NCI-H345 (cell line): ENCODE measurements at regions not wholly inside any gene's neighbourhood (a gene's known extent, or its start where the extent isn't known, plus 50 kb on each side); places are given as distances from the start of the nearest gene placed in this dataset.

Source experiments
- DNase-seq: peaks from one replicate; lab custom pipeline; 2025; lab: John Stamatoyannopoulos, UW

- DNase-seq, result no peak
These were observed 88.2 kb upstream of the LINC01488 start for GRCh38 chr11:69393178-69393832.

DNA sequence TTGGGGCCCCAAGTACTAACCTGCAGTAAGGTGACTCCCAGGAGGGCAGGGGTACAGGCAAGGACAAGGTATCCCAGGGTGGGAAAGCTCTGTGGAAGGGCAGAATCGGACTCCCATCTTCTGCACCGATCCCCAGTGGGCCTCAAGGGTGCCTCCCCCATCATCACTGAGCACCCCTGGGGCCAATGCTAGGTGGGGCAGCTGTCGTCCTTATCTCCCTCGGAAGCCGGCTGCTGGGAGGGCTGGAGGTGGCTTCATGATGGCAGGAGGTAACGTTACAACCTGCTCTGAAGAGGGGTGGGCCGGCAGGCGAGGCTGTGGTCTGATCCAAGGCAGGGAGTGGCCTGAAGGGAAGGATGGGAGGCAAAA is 87.6 kb upstream of the LINC01488 start:
- no peak for DNase-seq

GRCh38 chr11:69394234-69394868 is 87.1 kb upstream of the LINC01488 start:
- DNase-seq, result no peak

DNA sequence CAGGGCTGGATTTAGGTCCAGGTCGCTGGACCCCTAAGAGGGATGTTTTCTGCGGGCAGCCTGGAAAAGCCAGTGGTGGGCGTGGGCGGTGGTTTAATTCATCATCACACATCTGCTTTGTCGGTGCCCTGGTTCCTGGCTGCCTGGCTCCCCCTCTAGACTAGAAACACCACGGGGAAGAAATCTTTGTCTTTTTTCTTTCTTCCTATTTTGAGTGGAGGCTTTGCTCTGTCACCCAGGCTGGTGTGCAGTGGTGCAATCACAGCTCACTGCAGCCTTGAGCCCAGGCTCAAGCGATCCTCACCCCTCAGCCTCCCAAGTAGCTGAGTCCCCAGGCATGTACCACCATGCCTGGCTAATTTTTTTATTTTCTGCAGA is 86.6 kb upstream of the LINC01488 start:
- no peak for DNase-seq

- DNase-seq, result no peak
These were observed 86.2 kb upstream of the LINC01488 start for GRCh38 chr11:69395287-69395686.

DNA sequence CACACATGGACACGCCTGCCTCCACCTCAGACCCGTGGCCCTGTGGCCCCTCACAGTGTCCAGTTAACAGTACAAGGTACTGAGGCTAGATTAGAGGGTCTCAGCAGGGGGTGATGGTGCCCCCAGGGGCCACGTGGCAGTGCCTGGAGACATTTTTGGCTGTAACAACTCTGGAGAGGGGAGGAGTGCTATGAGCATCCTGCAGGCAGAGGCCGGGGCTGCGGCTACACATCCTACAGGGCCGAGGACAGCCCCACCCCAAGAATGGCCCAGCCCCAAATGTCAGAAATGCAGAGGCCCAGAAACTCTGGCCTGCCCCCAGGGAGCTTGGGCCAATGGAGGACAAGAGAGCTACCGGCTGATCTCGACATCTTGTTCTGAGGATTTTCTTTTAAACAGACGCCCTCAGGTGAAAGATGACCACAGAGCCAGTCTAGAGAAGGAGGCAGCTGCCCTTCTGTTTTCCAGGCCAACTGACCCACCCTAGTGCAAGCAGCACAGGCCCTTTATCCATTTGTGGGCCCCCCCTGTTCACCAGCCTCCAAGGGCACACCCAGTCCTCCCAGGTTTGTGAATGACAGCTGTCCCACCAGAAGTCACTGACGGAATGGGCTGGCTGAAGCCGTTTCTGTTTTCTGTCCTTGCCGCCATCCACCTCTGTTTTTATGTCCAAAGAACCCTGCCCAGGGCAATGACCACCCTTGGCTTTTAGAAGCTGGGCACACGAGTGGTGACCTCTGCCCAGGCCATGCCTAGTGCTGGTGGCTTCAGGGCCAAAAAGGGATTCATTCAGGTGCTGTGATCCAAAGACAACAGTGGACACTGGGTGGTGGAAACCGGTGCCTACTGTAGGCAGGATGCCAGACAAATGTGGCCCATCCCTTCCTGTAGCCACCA is 85.2 kb upstream of the LINC01488 start:
- no peak for DNase-seq

DNA sequence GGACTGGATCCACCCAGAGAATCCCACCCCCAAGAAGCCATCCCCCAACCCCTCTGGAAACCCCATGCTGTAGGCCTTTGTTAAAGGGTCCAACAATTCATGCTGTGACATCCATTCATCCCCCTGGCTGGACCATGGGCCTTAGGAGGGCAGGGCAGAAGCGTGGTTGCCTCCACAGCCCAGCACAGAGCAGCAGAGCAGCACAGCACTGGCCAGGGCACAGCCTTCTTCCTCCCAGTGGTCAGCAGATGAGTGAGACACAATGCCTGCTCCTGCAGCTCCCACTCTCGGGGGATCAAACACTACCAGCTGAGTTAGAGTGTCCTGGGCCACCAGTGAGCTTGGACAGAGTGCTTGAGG is 84.5 kb upstream of the LINC01488 start:
- DNase-seq, result no peak

DNA sequence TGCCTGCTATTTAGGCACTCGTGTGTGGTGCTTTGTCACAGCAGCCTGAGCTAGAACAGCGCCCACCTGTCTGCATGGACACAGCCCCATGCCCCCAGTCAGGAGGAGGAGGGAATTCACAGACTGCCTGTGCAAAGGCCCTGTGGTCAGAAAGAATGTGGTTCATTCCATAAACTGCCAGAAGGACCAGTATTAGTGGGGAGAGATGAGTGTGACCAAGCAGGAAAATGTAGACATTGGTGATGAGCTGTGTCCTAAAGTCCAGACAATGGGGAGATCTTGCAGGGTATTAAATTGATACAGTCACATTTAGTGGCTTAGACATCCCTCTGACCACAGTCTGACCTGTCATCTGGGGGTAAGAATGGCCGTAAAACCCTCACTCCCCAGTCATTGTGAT is 83.7 kb upstream of the LINC01488 start:
- no peak for DNase-seq

GRCh38 chr11:69398529-69399492 is 82.7 kb upstream of the LINC01488 start:
- no peak for DNase-seq

GRCh38 chr11:69400140-69400539 is 81.3 kb upstream of the LINC01488 start:
- DNase-seq, result no peak

- DNase-seq, result no peak
These were observed 80.5 kb upstream of the LINC01488 start for GRCh38 chr11:69400771-69401590.

DNA sequence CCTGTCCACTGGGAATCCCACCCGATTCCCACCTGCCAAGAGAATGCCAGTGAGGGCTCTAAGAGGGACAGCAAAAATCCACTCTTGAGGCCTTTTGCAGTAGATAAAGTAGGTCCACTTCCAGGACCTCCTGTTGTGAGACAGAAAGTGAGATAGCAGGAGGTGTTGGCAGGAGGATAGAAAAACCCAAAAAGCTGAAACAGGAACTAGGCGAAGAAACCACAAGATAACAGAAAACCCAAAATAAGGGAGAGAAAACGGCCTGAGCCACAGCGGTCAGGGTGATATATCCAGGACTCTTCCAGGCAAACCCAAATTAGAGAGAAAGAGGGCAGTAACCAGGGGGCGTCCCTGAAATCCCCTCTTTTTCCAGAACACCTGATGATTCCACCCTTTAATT is 79.7 kb upstream of the LINC01488 start:
- no peak for DNase-seq

DNA sequence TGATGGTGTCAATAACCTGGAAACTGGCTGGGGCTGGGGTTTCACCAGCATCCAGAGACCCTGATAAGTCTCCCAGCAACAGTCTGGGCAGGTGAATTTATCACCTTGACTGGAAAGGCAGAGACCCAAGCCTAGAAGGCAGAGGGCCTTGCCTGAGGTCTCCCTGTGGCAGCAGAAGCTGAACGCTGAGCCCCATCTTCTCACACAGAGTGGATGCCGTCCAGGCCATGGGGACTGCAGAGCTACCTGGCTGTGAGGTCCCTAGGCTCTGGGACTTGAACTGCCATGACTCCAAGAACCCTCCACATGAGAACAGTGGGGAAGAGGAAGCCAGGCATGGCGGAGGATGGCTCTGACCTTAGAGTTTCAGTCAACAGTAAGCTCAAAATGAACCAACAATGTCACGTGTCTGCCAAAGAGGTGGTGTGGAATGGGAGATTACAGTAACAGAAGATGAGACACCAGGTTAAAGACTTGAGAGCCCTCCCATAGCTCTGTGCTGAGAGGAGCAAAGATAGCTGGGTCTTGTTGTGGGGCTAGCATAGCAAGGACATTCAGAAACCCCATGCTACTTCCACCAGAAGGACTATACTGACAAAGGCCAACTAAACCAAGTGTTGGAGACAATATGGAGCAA is 79.1 kb upstream of the LINC01488 start:
- no peak for DNase-seq

DNA sequence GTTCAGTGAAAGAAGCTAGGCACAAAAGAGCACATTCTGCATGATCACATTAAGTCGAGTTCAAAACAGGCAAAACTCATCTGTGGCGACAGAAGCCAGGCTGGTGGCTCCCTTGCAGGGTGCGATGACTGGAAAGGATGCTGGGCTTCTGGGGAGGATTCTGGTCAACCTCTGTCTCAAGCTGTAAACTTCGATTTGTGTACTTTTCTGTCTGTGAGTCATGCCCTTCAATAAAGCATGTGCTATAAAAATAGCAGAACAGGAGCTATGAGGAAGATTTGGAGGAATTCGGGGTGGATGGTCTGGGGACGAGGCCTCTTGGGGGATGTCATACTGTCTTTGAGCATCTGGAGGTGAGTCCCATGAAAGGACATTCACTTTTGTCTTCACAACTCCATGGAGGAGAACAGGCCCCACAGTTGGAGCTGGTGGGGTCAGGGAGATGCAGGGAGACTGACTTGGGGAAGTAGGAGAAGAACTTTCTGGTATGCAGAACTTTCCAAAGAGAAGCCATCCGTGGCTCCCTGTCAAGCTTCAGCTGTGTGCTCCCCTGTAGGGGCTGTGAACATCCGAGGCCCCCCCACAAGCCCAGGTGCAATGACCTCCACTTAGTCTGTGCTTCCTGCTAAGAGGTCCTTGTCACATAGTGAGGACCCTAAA is 77.8 kb upstream of the LINC01488 start:
- no peak for DNase-seq

GRCh38 chr11:69406060-69406459 is 75.4 kb upstream of the LINC01488 start:
- DNase-seq, result no peak

DNA sequence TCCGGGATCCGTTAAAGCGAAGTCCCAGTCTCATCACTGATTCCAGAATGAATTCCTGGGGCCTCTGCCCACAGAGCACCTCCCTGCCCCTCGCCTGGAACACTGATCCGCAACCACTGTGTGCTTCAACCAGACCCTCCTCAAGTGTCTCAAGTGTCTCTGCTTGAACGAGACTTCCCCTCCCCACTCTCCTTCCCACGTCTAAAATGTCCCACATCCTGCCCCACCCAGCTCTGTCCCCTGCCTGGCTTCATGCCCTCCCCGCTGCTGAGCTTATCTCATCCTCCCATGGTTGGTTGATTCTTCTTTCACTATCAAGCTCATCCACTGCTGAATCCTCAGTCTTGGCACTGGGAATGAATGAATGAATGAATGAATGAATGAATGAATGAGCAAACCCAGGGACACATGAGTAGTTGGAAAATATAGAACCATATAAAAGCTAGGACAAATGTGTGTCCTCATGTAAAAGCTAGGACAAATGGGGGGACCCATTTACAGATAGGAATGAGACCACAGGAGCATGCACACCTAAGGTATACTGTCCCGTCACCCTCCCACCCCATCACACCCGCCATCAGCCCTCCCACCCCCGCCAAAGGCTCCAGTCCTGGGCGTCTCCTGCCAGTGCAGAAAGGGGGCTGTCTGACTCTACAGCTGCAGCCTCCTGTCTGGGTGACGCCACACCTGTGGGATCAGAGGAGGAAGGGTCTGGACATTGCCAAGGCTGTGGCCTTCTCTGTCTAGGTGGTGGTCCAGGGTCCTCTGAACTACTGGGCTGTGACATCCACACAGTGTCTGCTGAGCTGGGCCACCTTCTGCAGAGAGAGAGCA is 71.4 kb upstream of the LINC01488 start:
- DNase-seq, result no peak

DNA sequence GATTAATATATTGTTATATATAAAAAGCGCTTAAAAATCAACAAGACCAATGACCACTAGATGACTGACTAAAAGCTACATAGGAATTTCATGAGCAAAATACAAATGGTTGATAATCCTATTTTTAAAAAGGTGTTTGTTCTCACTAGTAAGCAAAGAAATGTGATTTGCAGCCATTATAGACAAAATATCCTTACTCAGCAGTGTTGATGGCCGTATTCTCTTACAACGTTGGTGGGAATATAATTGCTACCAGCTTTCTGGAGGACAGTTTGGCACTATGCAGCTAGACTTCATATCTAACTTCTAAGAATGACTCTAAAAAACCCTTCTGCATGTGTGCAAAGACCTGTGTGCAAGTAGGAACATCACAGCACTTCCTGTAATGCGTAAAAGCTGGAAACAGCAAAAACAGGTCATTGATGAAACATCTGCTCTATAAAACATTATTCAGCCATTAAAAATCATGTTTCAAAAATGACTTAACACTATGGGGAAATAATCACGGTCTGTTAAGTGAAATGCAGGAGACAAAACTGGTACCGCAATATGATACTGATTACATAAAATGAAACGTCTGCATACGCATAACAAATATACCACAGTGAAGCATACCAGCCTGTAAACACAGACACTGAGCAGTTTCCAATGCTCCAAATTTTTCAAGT is 70.1 kb upstream of the LINC01488 start:
- DNase-seq, result no peak

DNA sequence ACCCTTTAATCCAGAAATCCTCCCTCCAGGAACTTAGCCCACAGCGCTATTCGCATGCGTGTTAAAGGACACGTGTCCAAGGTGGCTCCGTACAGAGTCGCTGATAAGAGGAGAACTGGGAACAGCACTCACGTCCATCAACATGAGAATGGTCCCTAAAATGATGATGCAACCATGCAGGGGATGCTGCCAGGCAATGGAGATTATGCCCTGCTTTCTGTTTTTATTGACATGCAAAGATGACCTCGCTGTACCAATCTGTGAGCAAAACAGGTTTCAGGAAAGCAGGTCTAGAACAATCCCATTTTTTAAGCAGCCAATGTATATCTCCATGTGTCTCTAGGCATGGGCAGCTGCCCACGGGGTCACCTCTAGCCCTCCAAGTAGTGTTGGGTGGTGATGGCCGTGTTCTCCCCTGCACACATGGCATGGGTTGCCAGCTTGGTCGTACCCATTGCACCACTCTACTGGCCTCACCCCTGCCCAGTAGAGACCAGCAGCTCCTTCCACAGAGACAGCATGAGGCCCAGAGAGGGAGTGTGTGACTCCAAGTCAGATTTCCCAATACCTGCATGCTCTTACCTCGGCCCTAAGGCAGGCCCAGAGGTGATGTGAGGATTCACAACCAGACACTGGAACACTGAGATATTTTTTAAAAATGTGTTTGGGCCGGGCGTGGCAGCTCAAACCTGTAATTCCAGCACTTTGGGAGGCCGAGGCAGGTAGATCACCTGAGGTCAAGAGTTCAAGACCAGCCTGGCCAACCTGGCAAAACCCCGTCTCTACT is 68.3 kb upstream of the LINC01488 start:
- no peak for DNase-seq
